ENCODE measurements at regions not wholly inside any gene's neighbourhood (a gene's known extent, or its start where the extent isn't known, plus 50 kb on each side); places are given as distances from the start of the nearest gene placed in this dataset.

GRCh38 chr16:49929626-49930025 is 73.7 kb upstream of the ZNF423 start:
- DNase-seq (ENCODE audit: low spot score) (no peak), ATAC-seq (no peak)
- peaks cover 2% of the 10 kb centered on the region; the same call in 1 of the 2 replicates for H3K9me3 Mint-ChIP-seq
- peaks cover 3% of the 10 kb centered on the region; the same call in 1 of the 2 replicates for H3K27me3 Mint-ChIP-seq (ENCODE audit: low read depth)
- H3K27ac Mint-ChIP-seq, result no peak overlapping the region
- peaks cover 7% of the 10 kb centered on the region for H3K4me1 Mint-ChIP-seq
- ChIA-PET POLR2A (no interaction called here), CTCF (interaction anchor here (0.6 to 1.4 kb wide), 5 partner anchors 8 to 522 kb away, joined by 3 to 6 read pairs (median 3); no protein-coding TSS in a partner anchor)
- no peak overlapping the region for H3K4me3 Mint-ChIP-seq
- no peak for TF ChIP-seq ZNF121 (CRISPR knock-in tag; IDR thresholded peaks at IDR 0.05)
- TF ChIP-seq ZSCAN18 (CRISPR knock-in tag; IDR thresholded peaks at IDR 0.05), result no peak
- no peak for TF ChIP-seq ZNF263 (CRISPR knock-in tag; IDR thresholded peaks at IDR 0.05; ENCODE audit: low read depth)
- no peak for TF ChIP-seq SP1 (CRISPR knock-in tag; conservative IDR thresholded peaks at IDR 0.05)
- no peak for TF ChIP-seq ZNF138 (CRISPR knock-in tag; conservative IDR thresholded peaks at IDR 0.05)
- no peak for TF ChIP-seq ERG (CRISPR knock-in tag; IDR thresholded peaks at IDR 0.05)
- no peak for TF ChIP-seq NR2C2 (CRISPR knock-in tag; IDR thresholded peaks at IDR 0.05)
- no peak for TF ChIP-seq JUN (CRISPR knock-in tag; IDR thresholded peaks at IDR 0.05)
- TF ChIP-seq NR3C1 (CRISPR knock-in tag; conservative IDR thresholded peaks at IDR 0.05; ENCODE audit: low read depth), result no peak
- no peak for TF ChIP-seq NFYB (CRISPR knock-in tag; conservative IDR thresholded peaks at IDR 0.05; ENCODE audit: low read depth)
- TF ChIP-seq IRF2 (CRISPR knock-in tag; IDR thresholded peaks at IDR 0.05; ENCODE audit: borderline replicate concordance, low read depth), result no peak
- TF ChIP-seq FOXK1 (CRISPR knock-in tag; IDR thresholded peaks at IDR 0.05), result no peak
- TF ChIP-seq GTF2I (CRISPR knock-in tag; conservative IDR thresholded peaks at IDR 0.05), result no peak
- TF ChIP-seq FOXJ3 (CRISPR knock-in tag; IDR thresholded peaks at IDR 0.05; ENCODE audit: borderline replicate concordance), result no peak
- no peak for TF ChIP-seq AFF4 (CRISPR knock-in tag; IDR thresholded peaks at IDR 0.05; ENCODE audit: borderline replicate concordance)
- no peak for TF ChIP-seq EMX1 (CRISPR knock-in tag; IDR thresholded peaks at IDR 0.05)
- no peak for TF ChIP-seq ELF4 (CRISPR knock-in tag; IDR thresholded peaks at IDR 0.05; ENCODE audit: low read depth)
- no peak for TF ChIP-seq PRRX2 (CRISPR knock-in tag; IDR thresholded peaks at IDR 0.05)
- H3K36me3 Mint-ChIP-seq, result no peaks in the 10 kb centered on the region

- no peak overlapping the region for H3K27ac Mint-ChIP-seq
- no peaks in the 10 kb centered on the region for H3K9me3 Mint-ChIP-seq
- no peaks in the 10 kb centered on the region for H3K36me3 Mint-ChIP-seq
- H3K27me3 Mint-ChIP-seq (ENCODE audit: low read depth), result peaks cover 3% of the 10 kb centered on the region; the same call in 1 of the 2 replicates
- CTCF ChIA-PET, result interaction anchor here (1.0 to 2.2 kb wide), 4 partner anchors 9 to 73 kb away, joined by 3 to 8 read pairs (median 4); no protein-coding TSS in a partner anchor
- ATAC-seq, result no peak
- POLR2A ChIA-PET, result no interaction called here
- no peak for TF ChIP-seq ZNF512 (CRISPR knock-in tag; IDR thresholded peaks at IDR 0.05; ENCODE audit: borderline replicate concordance)
- TF ChIP-seq ARID4B (CRISPR knock-in tag; IDR thresholded peaks at IDR 0.05; ENCODE audit: borderline replicate concordance), result no peak
- no peak for TF ChIP-seq SP1 (CRISPR knock-in tag; conservative IDR thresholded peaks at IDR 0.05)
- TF ChIP-seq NFE2L1 (CRISPR knock-in tag; IDR thresholded peaks at IDR 0.05), result no peak
- DNase-seq (ENCODE audit: low spot score), result no peak
- H3K4me1 Mint-ChIP-seq, result peaks cover 7% of the 10 kb centered on the region
- H3K4me3 Mint-ChIP-seq, result no peak overlapping the region
These were observed 74.9 kb upstream of the ZNF423 start for GRCh38 chr16:49930841-49931240.
